Caco-2 (cell line): ENCODE measurements at regions not wholly inside any gene's neighbourhood (a gene's known extent, or its start where the extent isn't known, plus 50 kb on each side); places are given as distances from the start of the nearest gene placed in this dataset.
A peak's percentile ranks its signal among the peaks of the same experiment; 100 is the strongest.
"Not testable (repeated sequence)": the region's sequence is repeated elsewhere in the genome, so short reads cannot be mapped to it uniquely, and the experiment has no call there.

ENCODE experiments used
- BruUV-seq: library from RNA; stranded (reverse); fragments of 400-500 nt; replicated peaks from 2 replicates; lab custom pipeline; 2021; lab: Mats Ljungman, UMichigan
- CTCF ChIA-PET: fragments of 300-600 bp; sonication (Branson Sonifier 250); formaldehyde crosslinking; loops from one replicate; lab custom pipeline; 2022; ENCODE audit warnings: antibody characterized with exemption; lab: Charles Lee
- POLR2A ChIA-PET: fragments of 300-600 bp; sonication (Branson Sonifier 250); formaldehyde crosslinking; loops from one replicate; lab custom pipeline; 2022; ENCODE audit warnings: antibody characterized with exemption; lab: Charles Lee
- DNase-seq, 2 experiments: peaks; one replicate each; pipeline versions ENCODE4 v3.0.0 to v3.0.0-alpha.2; 2020 to 2022
- H3K27me3 ChIP-seq: replicated peaks from 2 replicates; pipeline ENCODE4 v1.6.0; 2011; ENCODE audit warnings: low read length; ENCODE audit not compliant: control insufficient read depth, insufficient read depth
- H3K36me3 ChIP-seq: 2 replicates; pipeline ENCODE4 v1.5.1; 2011; ENCODE audit warnings: low read length; ENCODE audit not compliant: control insufficient read depth, insufficient read depth
- H3K4me1 ChIP-seq: fragments of 250-450 bp; sonication (Bioruptor Pico); 2 replicates; pipeline ENCODE4 v1.5.1; 2020; ENCODE audit warnings: mild to moderate bottlenecking
- H3K4me3 ChIP-seq: 2 replicates; pipeline ENCODE4 v1.5.1; 2011; ENCODE audit warnings: low read depth, mild to moderate bottlenecking, control low read depth, low read length
- H3K9me3 ChIP-seq: fragments of 250-450 bp; sonication (Bioruptor Pico); 2 replicates; pipeline ENCODE4 v1.5.1; 2020; ENCODE audit warnings: mild to moderate bottlenecking, moderate library complexity
- H3K27ac Mint-ChIP-seq: one replicate; pipeline ENCODE4 v1.8.0; 2022; ENCODE audit warnings: mixed read lengths; ENCODE audit not compliant: unreplicated experiment
- H3K27me3 Mint-ChIP-seq: one replicate; pipeline ENCODE4 v1.8.0; 2022; ENCODE audit warnings: mixed read lengths; ENCODE audit not compliant: insufficient read depth, unreplicated experiment
- H3K36me3 Mint-ChIP-seq: one replicate; pipeline ENCODE4 v1.8.0; 2022; ENCODE audit warnings: mild to moderate bottlenecking, mixed read lengths; ENCODE audit not compliant: insufficient read depth, unreplicated experiment
- H3K4me1 Mint-ChIP-seq: one replicate; pipeline ENCODE4 v1.8.0; 2022; ENCODE audit warnings: low read depth, mixed read lengths; ENCODE audit not compliant: unreplicated experiment
- H3K4me3 Mint-ChIP-seq: one replicate; pipeline ENCODE4 v1.8.0; 2022; ENCODE audit warnings: mild to moderate bottlenecking, moderate library complexity, mixed read lengths; ENCODE audit not compliant: unreplicated experiment
- H3K9me3 Mint-ChIP-seq: one replicate; pipeline ENCODE4 v1.8.0; 2022; ENCODE audit warnings: mixed read lengths; ENCODE audit not compliant: unreplicated experiment
- intact Hi-C: fragments of 100-400 bp; cut with micrococcal nuclease; formaldehyde crosslinking; loops from one replicate; pipeline ENCODE4 v1.10.0; 2022; ENCODE audit not compliant: unreplicated experiment
- TF ChIP-seq, protein P1 (sequence below), 2 experiments: fragments of 200-600 bp in 1 of 2; IDR thresholded peaks; 1 replicate in 1 of 2; 2 replicates in 1 of 2; pipeline versions ENCODE4 v1.5.1 to v1.8.0; 2011 to 2022; ENCODE audit warnings: antibody characterized with exemption in 1 of 2, control low read depth in 1 of 2, inconsistent platforms in 1 of 2, low read depth in 1 of 2, low read length in 1 of 2, mild to moderate bottlenecking in 1 of 2, moderate library complexity in 1 of 2; ENCODE audit not compliant: insufficient read depth in 1 of 2, severe bottlenecking in 1 of 2, unreplicated experiment in 1 of 2

DNA sequence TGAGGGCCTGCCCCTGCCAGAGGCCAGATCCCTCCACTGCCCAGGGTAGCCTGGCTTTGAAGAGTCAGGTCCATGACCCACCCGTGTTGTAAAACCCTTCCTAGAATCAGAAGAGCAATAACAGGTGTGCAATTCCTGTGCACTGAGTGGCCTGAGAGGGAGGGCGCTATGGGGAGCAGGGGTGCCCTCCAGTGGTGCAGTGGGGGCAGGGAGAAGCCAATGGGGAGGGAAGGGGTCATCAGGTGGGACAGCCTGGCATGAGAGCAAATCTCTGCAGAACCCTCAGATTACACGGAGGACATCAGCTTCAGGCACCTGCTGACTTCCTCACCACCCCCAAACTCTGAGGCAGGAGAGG lies 72.9 kb upstream of the ZNF469 start:
- intact Hi-C loops: no loop called here
- TF ChIP-seq, protein P1, sequence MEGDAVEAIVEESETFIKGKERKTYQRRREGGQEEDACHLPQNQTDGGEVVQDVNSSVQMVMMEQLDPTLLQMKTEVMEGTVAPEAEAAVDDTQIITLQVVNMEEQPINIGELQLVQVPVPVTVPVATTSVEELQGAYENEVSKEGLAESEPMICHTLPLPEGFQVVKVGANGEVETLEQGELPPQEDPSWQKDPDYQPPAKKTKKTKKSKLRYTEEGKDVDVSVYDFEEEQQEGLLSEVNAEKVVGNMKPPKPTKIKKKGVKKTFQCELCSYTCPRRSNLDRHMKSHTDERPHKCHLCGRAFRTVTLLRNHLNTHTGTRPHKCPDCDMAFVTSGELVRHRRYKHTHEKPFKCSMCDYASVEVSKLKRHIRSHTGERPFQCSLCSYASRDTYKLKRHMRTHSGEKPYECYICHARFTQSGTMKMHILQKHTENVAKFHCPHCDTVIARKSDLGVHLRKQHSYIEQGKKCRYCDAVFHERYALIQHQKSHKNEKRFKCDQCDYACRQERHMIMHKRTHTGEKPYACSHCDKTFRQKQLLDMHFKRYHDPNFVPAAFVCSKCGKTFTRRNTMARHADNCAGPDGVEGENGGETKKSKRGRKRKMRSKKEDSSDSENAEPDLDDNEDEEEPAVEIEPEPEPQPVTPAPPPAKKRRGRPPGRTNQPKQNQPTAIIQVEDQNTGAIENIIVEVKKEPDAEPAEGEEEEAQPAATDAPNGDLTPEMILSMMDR (IDR thresholded peaks at IDR 0.05; ENCODE audit: insufficient read depth in 1 of 2, low read depth in 1 of 2, low read length in 1 of 2, severe bottlenecking in 1 of 2, unreplicated experiment in 1 of 2): peak in 1 of 2 experiments; percentile 58
- Histone ChIP-seq H3K9me3 (peaks cover 11% of the 10 kb centered on the region), H3K27me3 (no peaks in the 10 kb centered on the region), H3K4me3 (no peak overlapping the region), H3K4me1 (peaks cover 5% of the 10 kb centered on the region), H3K36me3 (no peaks in the 10 kb centered on the region)
- ChIA-PET CTCF (no interaction called here), POLR2A (no interaction called here)
- no peaks in the 10 kb centered on the region for H3K27me3 Mint-ChIP-seq
- H3K9me3 Mint-ChIP-seq: peaks cover 31% of the 10 kb centered on the region
- DNase-seq: peak in 1 of 2 experiments; percentile 51
- H3K4me1 Mint-ChIP-seq: peaks cover 11% of the 10 kb centered on the region
- no peaks in the 10 kb centered on the region for H3K36me3 Mint-ChIP-seq
- H3K4me3 Mint-ChIP-seq: no peak overlapping the region
- BruUV-seq: no TSS peak
- no peak overlapping the region for H3K27ac Mint-ChIP-seq

DNA sequence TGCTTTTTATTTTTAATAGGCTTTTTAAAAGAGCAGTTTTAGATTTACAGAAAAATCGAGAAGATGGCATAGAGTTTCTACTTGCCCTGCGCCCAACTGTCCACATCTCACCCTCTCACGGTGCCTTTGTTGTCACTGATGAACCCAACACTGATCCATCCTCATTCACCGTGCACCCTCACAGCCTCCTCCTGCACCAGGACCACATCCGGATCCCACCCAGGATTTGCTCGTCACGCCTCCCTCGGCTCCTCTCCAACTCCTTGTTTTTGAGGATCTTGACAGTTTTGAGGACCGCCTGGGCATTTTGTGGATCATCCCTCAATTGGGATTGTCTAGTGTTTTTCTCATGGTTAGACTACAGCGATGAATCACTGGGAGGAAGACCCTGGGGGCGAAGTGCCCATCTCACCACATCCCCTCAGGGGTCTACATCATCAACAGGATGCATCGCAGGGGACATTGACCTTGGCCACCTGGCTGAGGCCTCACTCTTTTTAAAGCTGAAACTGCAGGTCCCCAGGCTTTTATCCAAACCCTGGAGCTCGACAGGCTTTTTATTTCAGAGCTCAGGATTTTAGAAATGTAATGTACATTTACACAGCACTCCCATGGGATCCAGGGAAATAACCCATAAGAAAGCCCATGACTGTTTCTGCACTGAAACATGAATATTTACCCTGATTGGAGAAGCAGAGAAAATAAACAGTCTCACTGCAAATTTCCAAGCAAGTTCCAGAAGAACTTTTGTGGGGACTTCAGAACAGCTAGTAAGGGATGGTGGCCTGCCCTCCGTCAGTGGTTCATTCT lies 71.8 kb upstream of the ZNF469 start:
- intact Hi-C loops: no loop called here
- Mint-ChIP-seq H3K4me1 (peaks cover under 1% of the 10 kb centered on the region), H3K36me3 (no peaks in the 10 kb centered on the region), H3K4me3 (no peak overlapping the region), H3K27me3 (no peaks in the 10 kb centered on the region), H3K27ac (no peak overlapping the region), H3K9me3 (peaks cover 22% of the 10 kb centered on the region)
- Histone ChIP-seq H3K27me3 (no peaks in the 10 kb centered on the region), H3K4me1 (peaks cover 7% of the 10 kb centered on the region), H3K36me3 (no peaks in the 10 kb centered on the region), H3K4me3 (no peak overlapping the region), H3K9me3 (peaks cover 11% of the 10 kb centered on the region)
- BruUV-seq: no TSS peak
- TF ChIP-seq, protein P1 (IDR thresholded peaks at IDR 0.05; ENCODE audit: insufficient read depth in 1 of 2, low read depth in 1 of 2, low read length in 1 of 2, severe bottlenecking in 1 of 2, unreplicated experiment in 1 of 2): no peak
- ChIA-PET CTCF (no interaction called here), POLR2A (no interaction called here)
- no peak for DNase-seq

DNA sequence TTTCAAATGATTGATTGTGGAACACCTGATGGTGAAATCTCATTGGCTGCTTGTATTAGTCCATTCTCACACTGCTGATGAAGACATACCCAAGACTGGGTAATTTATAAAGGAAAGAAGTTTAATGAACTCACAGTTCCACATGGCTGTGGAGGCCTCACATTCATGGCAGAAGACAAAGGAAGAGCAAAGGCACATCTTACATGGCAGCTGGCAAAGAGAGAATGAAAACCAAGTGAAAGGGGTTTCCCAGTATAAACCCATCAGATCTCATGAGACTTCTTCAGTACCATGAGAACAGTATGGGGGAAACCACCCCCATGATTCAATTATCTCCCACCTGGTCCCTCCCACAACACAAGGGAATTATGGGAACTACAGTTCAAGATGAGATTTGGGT lies 70.9 kb upstream of the ZNF469 start:
- H3K36me3 ChIP-seq, H3K27ac Mint-ChIP-seq, intact Hi-C loops, BruUV-seq, H3K4me3 Mint-ChIP-seq, H3K4me1 ChIP-seq, H3K27me3 ChIP-seq, POLR2A ChIA-PET, H3K27me3 Mint-ChIP-seq, H3K4me3 ChIP-seq, H3K36me3 Mint-ChIP-seq, DNase-seq, H3K4me1 Mint-ChIP-seq: not testable (repeated sequence)
- H3K9me3 ChIP-seq: peaks cover 11% of the 10 kb centered on the region
- CTCF ChIA-PET: interaction anchor here (0.5 kb wide), 1 partner anchor 724 kb away, joined by 3 read pairs; no protein-coding TSS in a partner anchor
- H3K9me3 Mint-ChIP-seq: peaks cover 20% of the 10 kb centered on the region
